ENCODE measurements at regions not wholly inside any gene's neighbourhood (a gene's known extent, or its start where the extent isn't known, plus 50 kb on each side); places are given as distances from the start of the nearest gene placed in this dataset.

DNA sequence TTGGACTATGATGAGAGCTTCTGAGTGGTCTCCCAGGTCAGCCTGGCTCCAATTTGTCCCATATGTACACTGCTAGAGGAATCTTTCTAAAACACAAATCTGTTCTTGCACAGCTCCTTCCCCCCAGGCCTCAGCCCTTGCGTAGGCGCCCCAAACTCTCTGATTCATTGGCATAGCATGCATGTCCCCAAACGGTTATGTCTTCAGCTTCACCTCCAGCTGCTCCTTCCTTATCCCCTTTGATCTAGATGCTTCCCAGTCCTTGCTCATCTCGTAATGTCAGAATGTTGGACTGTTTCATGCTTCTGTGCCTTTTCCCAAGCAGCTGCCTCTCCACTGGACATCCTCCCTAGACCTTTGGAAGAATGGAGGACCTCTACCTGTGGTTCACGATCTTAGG, 60.1 kb upstream of the BASP1 start:
- no peak for DNase-seq
- Mint-ChIP-seq H3K36me3 (no peaks in the 10 kb centered on the region), H3K27me3 (ENCODE audit: low read depth in 2 of 2) (peaks cover 0 to 5% of the 10 kb centered on the region in 2 donors), H3K9me3 (peaks cover 10% of the 10 kb centered on the region in 2 donors), H3K4me3 (no peak overlapping the region), H3K27ac (no peak overlapping the region), H3K4me1 (no peaks in the 10 kb centered on the region)
- Histone ChIP-seq H3K4me1 (ENCODE audit: control insufficient read depth, insufficient read depth, low read length) (no peaks in the 10 kb centered on the region), H3K4me3 (ENCODE audit: low read length) (no peak overlapping the region), H3K9me3 (ENCODE audit: control insufficient read depth, insufficient read depth, low read length) (no peaks in the 10 kb centered on the region), H3K36me3 (ENCODE audit: control insufficient read depth, insufficient read depth, low read length) (no peaks in the 10 kb centered on the region), H3K27ac (ENCODE audit: low read length) (no peak overlapping the region), H3K27me3 (ENCODE audit: control insufficient read depth, insufficient read depth, low read length) (no peaks in the 10 kb centered on the region)
- WGBS (ENCODE audit: insufficient coverage): 88% methylated on average over 5 of the region's 5 CpGs
- intact Hi-C loops (cut with micrococcal nuclease): no loop called here
- no peak for ATAC-seq
- no peak for TF ChIP-seq CTCF (IDR thresholded peaks at IDR 0.05)

DNA sequence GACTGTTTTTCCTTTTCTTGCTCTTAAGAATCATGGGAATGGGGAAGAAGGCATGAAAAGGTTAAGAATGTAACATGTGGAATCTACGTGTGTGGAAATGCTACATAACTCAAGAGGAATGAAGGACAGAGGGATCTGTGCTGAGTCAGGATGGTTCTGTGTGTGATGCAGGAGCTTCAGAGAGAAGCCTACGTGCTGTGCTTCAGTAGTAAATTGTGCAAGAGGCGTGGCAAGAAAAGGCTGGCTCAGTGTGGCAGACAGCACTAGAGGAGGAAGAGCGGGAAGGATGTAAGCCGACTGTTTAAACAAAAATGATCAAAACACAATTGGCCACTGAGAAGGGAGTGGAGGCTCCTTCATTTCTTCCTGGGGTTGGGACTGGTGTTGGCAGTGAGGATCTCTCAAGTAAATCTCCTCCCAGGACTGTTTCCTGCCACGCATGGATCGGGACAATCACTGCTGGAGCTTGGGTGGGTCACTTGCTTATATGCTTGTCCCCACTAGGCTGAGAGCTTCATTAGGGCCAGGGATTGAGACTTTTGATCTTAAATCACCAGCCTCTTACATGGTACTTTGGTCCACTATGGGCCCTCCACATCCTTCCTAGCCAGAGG, 59.4 kb upstream of the BASP1 start:
- no peaks in the 10 kb centered on the region for H3K9me3 ChIP-seq (ENCODE audit: control insufficient read depth, insufficient read depth, low read length)
- Mint-ChIP-seq H3K4me1 (no peaks in the 10 kb centered on the region), H3K4me3 (no peak overlapping the region), H3K36me3 (no peaks in the 10 kb centered on the region), H3K9me3 (peaks cover 10% of the 10 kb centered on the region in 2 donors), H3K27me3 (ENCODE audit: low read depth in 2 of 2) (peaks cover 0 to 5% of the 10 kb centered on the region in 2 donors), H3K27ac (no peak overlapping the region)
- H3K4me3 ChIP-seq (ENCODE audit: low read length): no peak overlapping the region
- DNase-seq: no peak
- no peak for ATAC-seq
- no peak for TF ChIP-seq CTCF (IDR thresholded peaks at IDR 0.05)
- H3K36me3 ChIP-seq (ENCODE audit: control insufficient read depth, insufficient read depth, low read length): no peaks in the 10 kb centered on the region
- no peaks in the 10 kb centered on the region for H3K27me3 ChIP-seq (ENCODE audit: control insufficient read depth, insufficient read depth, low read length)
- intact Hi-C loops (cut with micrococcal nuclease): no loop called here
- no peaks in the 10 kb centered on the region for H3K4me1 ChIP-seq (ENCODE audit: control insufficient read depth, insufficient read depth, low read length)
- 82% methylated on average over 7 of the region's 7 CpGs for WGBS (ENCODE audit: insufficient coverage)
- no peak overlapping the region for H3K27ac ChIP-seq (ENCODE audit: low read length)

- H3K27me3 ChIP-seq (ENCODE audit: control insufficient read depth, insufficient read depth, low read length): no peaks in the 10 kb centered on the region
- Mint-ChIP-seq H3K4me1 (no peaks in the 10 kb centered on the region), H3K27ac (no peak overlapping the region), H3K27me3 (ENCODE audit: low read depth in 2 of 2) (peaks cover 0 to 5% of the 10 kb centered on the region in 2 donors), H3K9me3 (peaks cover 2 to 7% of the 10 kb centered on the region in 2 donors), H3K36me3 (no peaks in the 10 kb centered on the region), H3K4me3 (no peak overlapping the region)
- no peak for TF ChIP-seq CTCF (IDR thresholded peaks at IDR 0.05)
- no peak for ATAC-seq
- intact Hi-C loops (cut with micrococcal nuclease): no loop called here
- no peak for DNase-seq
- H3K4me1 ChIP-seq (ENCODE audit: control insufficient read depth, insufficient read depth, low read length): no peaks in the 10 kb centered on the region
- WGBS (ENCODE audit: insufficient coverage): 83% methylated on average over 1 of the region's 2 CpGs
- H3K27ac ChIP-seq (ENCODE audit: low read length): no peak overlapping the region
- H3K4me3 ChIP-seq (ENCODE audit: low read length): no peak overlapping the region
- H3K9me3 ChIP-seq (ENCODE audit: control insufficient read depth, insufficient read depth, low read length): no peaks in the 10 kb centered on the region
- H3K36me3 ChIP-seq (ENCODE audit: control insufficient read depth, insufficient read depth, low read length): no peaks in the 10 kb centered on the region
Observed at GRCh38 chr5:17160756-17161040, 56.7 kb upstream of the BASP1 start.

GRCh38 chr5:17161662-17162061, 55.8 kb upstream of the BASP1 start:
- H3K36me3 Mint-ChIP-seq: no peaks in the 10 kb centered on the region
- Histone ChIP-seq H3K27me3 (ENCODE audit: control insufficient read depth, insufficient read depth, low read length) (no peaks in the 10 kb centered on the region), H3K4me3 (ENCODE audit: low read length) (no peak overlapping the region), H3K36me3 (ENCODE audit: control insufficient read depth, insufficient read depth, low read length) (no peaks in the 10 kb centered on the region), H3K4me1 (ENCODE audit: control insufficient read depth, insufficient read depth, low read length) (no peaks in the 10 kb centered on the region), H3K9me3 (ENCODE audit: control insufficient read depth, insufficient read depth, low read length) (no peaks in the 10 kb centered on the region), H3K27ac (ENCODE audit: low read length) (no peak overlapping the region)
- ATAC-seq: no peak
- H3K27me3 Mint-ChIP-seq (ENCODE audit: low read depth in 2 of 2): peaks cover 0 to 5% of the 10 kb centered on the region in 2 donors
- H3K27ac Mint-ChIP-seq: no peak overlapping the region
- no peaks in the 10 kb centered on the region for H3K4me1 Mint-ChIP-seq
- intact Hi-C loops (cut with micrococcal nuclease): no loop called here
- H3K9me3 Mint-ChIP-seq: peaks cover under 1 to 5% of the 10 kb centered on the region in 2 donors
- WGBS (ENCODE audit: insufficient coverage): 87% methylated on average over 2 of the region's 3 CpGs
- TF ChIP-seq CTCF (IDR thresholded peaks at IDR 0.05): no peak
- H3K4me3 Mint-ChIP-seq: no peak overlapping the region
- no peak for DNase-seq

Measured in natural killer cell (primary cell).